ENCODE measurements at regions not wholly inside any gene's neighbourhood (a gene's known extent, or its start where the extent isn't known, plus 50 kb on each side); places are given as distances from the start of the nearest gene placed in this dataset.

DNA sequence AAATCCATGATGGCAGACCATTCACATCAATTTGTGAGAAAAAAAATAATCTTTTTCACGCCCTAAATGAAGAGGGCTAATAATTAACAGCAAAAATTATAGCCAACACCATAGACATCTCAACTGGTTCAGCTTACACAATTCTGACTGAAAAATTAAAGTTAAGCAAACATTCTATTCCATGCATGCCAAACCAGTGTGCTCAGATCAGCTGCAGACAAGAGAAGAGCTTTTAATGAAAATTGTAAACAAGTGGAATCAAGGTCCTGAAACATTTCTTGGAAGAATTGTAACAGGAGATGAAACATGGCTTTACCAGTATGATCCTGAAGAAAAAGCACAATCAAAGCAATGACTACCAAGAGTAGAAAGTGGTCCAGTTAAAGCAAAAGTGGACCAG lies 710.4 kb downstream of the EPHA7 start:
- TF ChIP-seq, protein P1, sequence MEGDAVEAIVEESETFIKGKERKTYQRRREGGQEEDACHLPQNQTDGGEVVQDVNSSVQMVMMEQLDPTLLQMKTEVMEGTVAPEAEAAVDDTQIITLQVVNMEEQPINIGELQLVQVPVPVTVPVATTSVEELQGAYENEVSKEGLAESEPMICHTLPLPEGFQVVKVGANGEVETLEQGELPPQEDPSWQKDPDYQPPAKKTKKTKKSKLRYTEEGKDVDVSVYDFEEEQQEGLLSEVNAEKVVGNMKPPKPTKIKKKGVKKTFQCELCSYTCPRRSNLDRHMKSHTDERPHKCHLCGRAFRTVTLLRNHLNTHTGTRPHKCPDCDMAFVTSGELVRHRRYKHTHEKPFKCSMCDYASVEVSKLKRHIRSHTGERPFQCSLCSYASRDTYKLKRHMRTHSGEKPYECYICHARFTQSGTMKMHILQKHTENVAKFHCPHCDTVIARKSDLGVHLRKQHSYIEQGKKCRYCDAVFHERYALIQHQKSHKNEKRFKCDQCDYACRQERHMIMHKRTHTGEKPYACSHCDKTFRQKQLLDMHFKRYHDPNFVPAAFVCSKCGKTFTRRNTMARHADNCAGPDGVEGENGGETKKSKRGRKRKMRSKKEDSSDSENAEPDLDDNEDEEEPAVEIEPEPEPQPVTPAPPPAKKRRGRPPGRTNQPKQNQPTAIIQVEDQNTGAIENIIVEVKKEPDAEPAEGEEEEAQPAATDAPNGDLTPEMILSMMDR (IDR thresholded peaks at IDR 0.05; ENCODE audit: low read depth, low read length, missing input control), result no peak
- TF ChIP-seq TAF1 (conservative IDR thresholded peaks at IDR 0.05), result no peak
- TF ChIP-seq, protein P2, sequence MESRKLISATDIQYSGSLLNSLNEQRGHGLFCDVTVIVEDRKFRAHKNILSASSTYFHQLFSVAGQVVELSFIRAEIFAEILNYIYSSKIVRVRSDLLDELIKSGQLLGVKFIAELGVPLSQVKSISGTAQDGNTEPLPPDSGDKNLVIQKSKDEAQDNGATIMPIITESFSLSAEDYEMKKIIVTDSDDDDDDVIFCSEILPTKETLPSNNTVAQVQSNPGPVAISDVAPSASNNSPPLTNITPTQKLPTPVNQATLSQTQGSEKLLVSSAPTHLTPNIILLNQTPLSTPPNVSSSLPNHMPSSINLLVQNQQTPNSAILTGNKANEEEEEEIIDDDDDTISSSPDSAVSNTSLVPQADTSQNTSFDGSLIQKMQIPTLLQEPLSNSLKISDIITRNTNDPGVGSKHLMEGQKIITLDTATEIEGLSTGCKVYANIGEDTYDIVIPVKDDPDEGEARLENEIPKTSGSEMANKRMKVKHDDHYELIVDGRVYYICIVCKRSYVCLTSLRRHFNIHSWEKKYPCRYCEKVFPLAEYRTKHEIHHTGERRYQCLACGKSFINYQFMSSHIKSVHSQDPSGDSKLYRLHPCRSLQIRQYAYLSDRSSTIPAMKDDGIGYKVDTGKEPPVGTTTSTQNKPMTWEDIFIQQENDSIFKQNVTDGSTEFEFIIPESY (IDR thresholded peaks at IDR 0.05), result no peak
- no peak for TF ChIP-seq JUND (IDR thresholded peaks at IDR 0.05)
- no peak for TF ChIP-seq GABPA (IDR thresholded peaks at IDR 0.05 in 1 of 2, conservative IDR thresholded peaks at IDR 0.05 in 1 of 2)
- TF ChIP-seq, protein P3, sequence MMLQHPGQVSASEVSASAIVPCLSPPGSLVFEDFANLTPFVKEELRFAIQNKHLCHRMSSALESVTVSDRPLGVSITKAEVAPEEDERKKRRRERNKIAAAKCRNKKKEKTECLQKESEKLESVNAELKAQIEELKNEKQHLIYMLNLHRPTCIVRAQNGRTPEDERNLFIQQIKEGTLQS (IDR thresholded peaks at IDR 0.05), result no peak
- no peak for TF ChIP-seq RAD21 (IDR thresholded peaks at IDR 0.05)
- no peak for TF ChIP-seq YY1 (IDR thresholded peaks at IDR 0.05)
- TF ChIP-seq FOXA1 (IDR thresholded peaks at IDR 0.05), result no peak
- no peak for TF ChIP-seq HNF4G (IDR thresholded peaks at IDR 0.05)
- TF ChIP-seq EGR1 (IDR thresholded peaks at IDR 0.05; ENCODE audit: low read depth in 2 of 2), result no peak
- no peak for TF ChIP-seq FOXA2 (IDR thresholded peaks at IDR 0.05)
- TF ChIP-seq REST (IDR thresholded peaks at IDR 0.05), result no peak
- TF ChIP-seq MAX (IDR thresholded peaks at IDR 0.05), result no peak

Data from liver (tissue), 3 donors.